AG09309 (cell line): ENCODE measurements at regions not wholly inside any gene's neighbourhood (a gene's known extent, or its start where the extent isn't known, plus 50 kb on each side); places are given as distances from the start of the nearest gene placed in this dataset.
"Not testable (repeated sequence)": the region's sequence is repeated elsewhere in the genome, so short reads cannot be mapped to it uniquely, and the experiment has no call there.

Experiments
- DNase-seq: peaks from one replicate; pipeline ENCODE4 v3.0.0-alpha.2; 2010; ENCODE audit warnings: low read depth
- H3K4me3 ChIP-seq: 2 replicates; pipeline ENCODE4 v1.5.1; 2011; ENCODE audit warnings: mild to moderate bottlenecking, low read depth, low read length, moderate library complexity; ENCODE audit not compliant: control insufficient read depth
- CTCF ChIP-seq: IDR thresholded peaks from 2 replicates; pipeline ENCODE4 v1.5.1; 2011; ENCODE audit warnings: mild to moderate bottlenecking, low read depth, low read length, inconsistent platforms; ENCODE audit not compliant: insufficient read depth, control insufficient read depth; ENCODE audit errors: missing control alignments

GRCh38 chr7:28329661-28330363 lies 82.5 kb upstream of the CREB5 start:
- H3K4me3 ChIP-seq, result no peak overlapping the region
- TF ChIP-seq CTCF, result no peak
- DNase-seq, result no peak

GRCh38 chr7:28330384-28331070 lies 81.8 kb upstream of the CREB5 start:
- no peak for DNase-seq
- TF ChIP-seq CTCF, result no peak
- H3K4me3 ChIP-seq, result no peak overlapping the region

- H3K4me3 ChIP-seq, result no peak overlapping the region
- TF ChIP-seq CTCF, result no peak
- no peak for DNase-seq
These were observed 80.3 kb upstream of the CREB5 start for GRCh38 chr7:28332046-28332445.

GRCh38 chr7:28333548-28333947 lies 78.8 kb upstream of the CREB5 start:
- not testable (repeated sequence) for H3K4me3 ChIP-seq, DNase-seq

- TF ChIP-seq CTCF, result no peak
- no peak overlapping the region for H3K4me3 ChIP-seq
- no peak for DNase-seq
These were observed 75.5 kb upstream of the CREB5 start for GRCh38 chr7:28336806-28337205.

- H3K4me3 ChIP-seq, result no peak overlapping the region
- no peak for DNase-seq
- no peak for TF ChIP-seq CTCF
These were observed 74.3 kb upstream of the CREB5 start for GRCh38 chr7:28338041-28338440.

- TF ChIP-seq CTCF, result no peak
- no peak for DNase-seq
- H3K4me3 ChIP-seq, result no peak overlapping the region
These were observed 68.9 kb upstream of the CREB5 start for GRCh38 chr7:28343462-28343861.
